GM21367 (cell line): ENCODE measurements at regions not wholly inside any gene's neighbourhood (a gene's known extent, or its start where the extent isn't known, plus 50 kb on each side); places are given as distances from the start of the nearest gene placed in this dataset.

Source experiments
- ATAC-seq: cut with Tn5 transposase; IDR thresholded peaks from one replicate; pipeline ENCODE4 v1.9.1; 2021; ENCODE audit not compliant: unreplicated experiment

GRCh38 chr9:106580546-106580945 is 282.4 kb upstream of the ZNF462 start:
- no peak for ATAC-seq

- ATAC-seq = no peak
Measured at GRCh38 chr9:106581973-106582372, 281.0 kb upstream of the ZNF462 start.

GRCh38 chr9:106583751-106584150 is 279.2 kb upstream of the ZNF462 start:
- ATAC-seq = no peak

- ATAC-seq = no peak
Measured at GRCh38 chr9:106587042-106587441, 275.9 kb upstream of the ZNF462 start.

- no peak for ATAC-seq
Measured at GRCh38 chr9:106588626-106589025, 274.3 kb upstream of the ZNF462 start.

GRCh38 chr9:106590759-106591505 is 272.0 kb upstream of the ZNF462 start:
- no peak for ATAC-seq

GRCh38 chr9:106593201-106593600 is 269.8 kb upstream of the ZNF462 start:
- ATAC-seq = no peak

- no peak for ATAC-seq
Measured at GRCh38 chr9:106596984-106597383, 266.0 kb upstream of the ZNF462 start.

- ATAC-seq = no peak
Measured at GRCh38 chr9:106600955-106601560, 261.9 kb upstream of the ZNF462 start.

GRCh38 chr9:106602344-106602743 is 260.6 kb upstream of the ZNF462 start:
- ATAC-seq = no peak

- no peak for ATAC-seq
Measured at GRCh38 chr9:106613250-106613737, 249.7 kb upstream of the ZNF462 start.

GRCh38 chr9:106615118-106615889 is 247.7 kb upstream of the ZNF462 start:
- ATAC-seq = no peak

- ATAC-seq = no peak
Measured at GRCh38 chr9:106616026-106616425, 246.9 kb upstream of the ZNF462 start.

GRCh38 chr9:106616851-106617345 is 246.1 kb upstream of the ZNF462 start:
- ATAC-seq = no peak

- ATAC-seq = no peak
Measured at GRCh38 chr9:106619211-106619610, 243.8 kb upstream of the ZNF462 start.

- ATAC-seq = no peak
Measured at GRCh38 chr9:106620081-106620480, 242.9 kb upstream of the ZNF462 start.

- ATAC-seq = no peak
Measured at GRCh38 chr9:106620866-106621265, 242.1 kb upstream of the ZNF462 start.

GRCh38 chr9:106621313-106622163 is 241.4 kb upstream of the ZNF462 start:
- ATAC-seq = no peak

- no peak for ATAC-seq
Measured at GRCh38 chr9:106622164-106622487, 240.8 kb upstream of the ZNF462 start.

- ATAC-seq = no peak
Measured at GRCh38 chr9:106623558-106623957, 239.4 kb upstream of the ZNF462 start.

GRCh38 chr9:106625259-106625789 is 237.6 kb upstream of the ZNF462 start:
- no peak for ATAC-seq
